Neural cell (in vitro differentiated cells): ENCODE measurements at regions not wholly inside any gene's neighbourhood (a gene's known extent, or its start where the extent isn't known, plus 50 kb on each side); places are given as distances from the start of the nearest gene placed in this dataset.

Source experiments
- H2AFZ ChIP-seq: fragments of 200-600, 300-800 bp; sonication (generic), shearing (Covaris generic); 2 replicates; pipeline ENCODE4 v1.6.0; 2014; ENCODE audit warnings: low read depth, mild to moderate bottlenecking, antibody characterized with exemption, low read length, moderate library complexity
- H3F3A ChIP-seq: fragments of 200-600 bp; shearing (Covaris generic); 2 replicates; pipeline ENCODE4 v1.6.1; 2016; ENCODE audit warnings: mild to moderate bottlenecking, moderate library complexity, mixed read lengths, antibody characterized with exemption, low read length; ENCODE audit not compliant: insufficient read depth, poor library complexity, severe bottlenecking
- H3K27ac ChIP-seq: fragments of 200-600, 300-800 bp; sonication (generic), shearing (Covaris generic); 2 replicates; pipeline ENCODE4 v1.5.1; 2014; ENCODE audit warnings: mild to moderate bottlenecking, low read length, moderate library complexity
- H3K27me3 ChIP-seq: fragments of 300-800, 200-600 bp; sonication (generic), shearing (Covaris generic); 2 replicates; pipeline ENCODE4 v1.6.0; 2014; ENCODE audit warnings: mild to moderate bottlenecking, low read depth, low read length, moderate library complexity; ENCODE audit not compliant: insufficient read depth
- H3K36me3 ChIP-seq: fragments of 300-800, 200-600 bp; sonication (generic), shearing (Covaris generic); 2 replicates; pipeline ENCODE4 v1.5.1; 2014; ENCODE audit warnings: mild to moderate bottlenecking, antibody characterized with exemption, low read length, moderate library complexity; ENCODE audit not compliant: insufficient read depth
- H3K4me2 ChIP-seq: fragments of 300-800, 200-600 bp; sonication (generic), shearing (Covaris generic); 2 replicates; pipeline ENCODE4 v1.6.0; 2014; ENCODE audit warnings: mild to moderate bottlenecking, low read length
- H3K4me3 ChIP-seq: fragments of 300-800, 200-600 bp; sonication (generic), shearing (Covaris generic); 2 replicates; pipeline ENCODE4 v1.5.1; 2014; ENCODE audit warnings: mild to moderate bottlenecking, low read length, moderate library complexity
- H3K79me2 ChIP-seq: fragments of 200-600 bp; shearing (Covaris generic); replicated peaks from 2 replicates; pipeline ENCODE4 v1.6.0; 2014; ENCODE audit warnings: mild to moderate bottlenecking, low read length, moderate library complexity; ENCODE audit not compliant: insufficient read depth
- H3K9ac ChIP-seq: fragments of 300-800, 200-600 bp; sonication (generic), shearing (Covaris generic); 2 replicates; pipeline ENCODE4 v1.6.1; 2016; ENCODE audit warnings: mild to moderate bottlenecking, low read length, mixed read lengths
- H3K9me2 ChIP-seq: fragments of 200-600 bp; shearing (Covaris generic); 2 replicates; pipeline ENCODE4 v1.6.1; 2016; ENCODE audit warnings: mild to moderate bottlenecking, low read length, mixed read lengths; ENCODE audit not compliant: insufficient read depth
- H3K9me3 ChIP-seq: fragments of 200-600, 300-800 bp; sonication (generic), shearing (Covaris generic); 2 replicates; pipeline ENCODE4 v1.6.1; 2016; ENCODE audit warnings: mild to moderate bottlenecking, mixed run types, low read length, moderate library complexity, mixed read lengths
- H4K20me1 ChIP-seq: fragments of 200-600 bp; shearing (Covaris generic); 2 replicates; pipeline ENCODE4 v1.6.1; 2016; ENCODE audit warnings: mild to moderate bottlenecking, mixed run types; ENCODE audit not compliant: insufficient read depth
- EP300 ChIP-seq: fragments of 450-650 bp; conservative IDR thresholded peaks from 2 replicates; pipeline ENCODE4 v1.6.1; 2014; ENCODE audit warnings: antibody characterized with exemption, mild to moderate bottlenecking, moderate library complexity; ENCODE audit not compliant: poor library complexity, severe bottlenecking
- EZH2 ChIP-seq: fragments of 200-600, 300-800 bp; shearing (Covaris generic), sonication (generic); IDR thresholded peaks from 2 replicates; pipeline ENCODE4 v1.6.1; 2014; ENCODE audit warnings: antibody characterized with exemption, low read length, borderline replicate concordance, mild to moderate bottlenecking; ENCODE audit not compliant: insufficient read depth, poor library complexity, severe bottlenecking
- MXI1 ChIP-seq: fragments of 450-650 bp; conservative IDR thresholded peaks from 2 replicates; pipeline ENCODE4 v1.6.1; 2014; ENCODE audit warnings: antibody characterized with exemption, mild to moderate bottlenecking; ENCODE audit not compliant: poor library complexity, severe bottlenecking
- POLR2AphosphoS5 ChIP-seq: IDR thresholded peaks from 2 replicates; pipeline ENCODE4 v1.6.1; 2012
- RAD21 ChIP-seq: fragments of 450-650 bp; conservative IDR thresholded peaks from 2 replicates; pipeline ENCODE4 v1.6.1; 2014; ENCODE audit warnings: antibody characterized with exemption, mild to moderate bottlenecking, moderate library complexity
- SMC3 ChIP-seq: fragments of 450-650 bp; conservative IDR thresholded peaks from 2 replicates; pipeline ENCODE4 v1.6.1; 2014; ENCODE audit warnings: antibody characterized with exemption, mild to moderate bottlenecking, moderate library complexity; ENCODE audit not compliant: poor library complexity
- TAF1 ChIP-seq: IDR thresholded peaks from 2 replicates; pipeline ENCODE4 v1.6.1; 2012; ENCODE audit warnings: low read depth
- TF ChIP-seq, protein P1 (sequence below): IDR thresholded peaks from 2 replicates; pipeline ENCODE4 v1.6.1; 2012; ENCODE audit warnings: borderline replicate concordance
- TF ChIP-seq, protein P2 (sequence below): fragments of 450-650 bp; IDR thresholded peaks from 2 replicates; pipeline ENCODE4 v1.5.1; 2014; ENCODE audit warnings: antibody characterized with exemption, mild to moderate bottlenecking, moderate library complexity; ENCODE audit not compliant: poor library complexity, severe bottlenecking

DNA sequence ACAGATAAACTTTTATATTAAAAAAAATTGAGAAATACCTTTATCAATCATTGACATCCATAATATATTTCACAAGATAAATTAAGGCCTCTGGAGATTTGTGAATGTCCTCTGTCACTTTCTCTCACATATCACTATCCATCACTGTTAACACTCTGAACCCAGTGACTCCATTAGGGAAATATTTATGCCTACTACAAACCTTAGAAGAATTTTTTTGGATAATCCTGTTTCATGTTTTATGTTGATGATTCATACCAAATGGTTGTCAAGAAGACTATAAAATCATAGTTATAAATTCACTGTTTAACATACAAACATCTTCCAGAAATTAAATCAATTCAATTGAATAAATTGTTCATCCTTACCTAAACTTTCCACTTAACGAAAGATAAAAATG lies 357.6 kb upstream of the CDH10 start:
- Histone ChIP-seq H3K79me2 (no peaks in the 10 kb centered on the region), H2AFZ (no peak overlapping the region), H3K9me3 (no peaks in the 10 kb centered on the region), H3K36me3 (no peaks in the 10 kb centered on the region), H3K27ac (no peak overlapping the region), H3K27me3 (no peaks in the 10 kb centered on the region), H4K20me1 (no peaks in the 10 kb centered on the region), H3K4me2 (no peak overlapping the region), H3F3A (no peaks in the 10 kb centered on the region), H3K4me3 (no peak overlapping the region), H3K9me2 (no peaks in the 10 kb centered on the region), H3K9ac (no peak overlapping the region)
- TF ChIP-seq MXI1 (no peak), TAF1 (no peak), EP300 (no peak), SMC3 (no peak), RAD21 (no peak), EZH2 (no peak), POLR2AphosphoS5 (no peak)
- TF ChIP-seq, protein P1, sequence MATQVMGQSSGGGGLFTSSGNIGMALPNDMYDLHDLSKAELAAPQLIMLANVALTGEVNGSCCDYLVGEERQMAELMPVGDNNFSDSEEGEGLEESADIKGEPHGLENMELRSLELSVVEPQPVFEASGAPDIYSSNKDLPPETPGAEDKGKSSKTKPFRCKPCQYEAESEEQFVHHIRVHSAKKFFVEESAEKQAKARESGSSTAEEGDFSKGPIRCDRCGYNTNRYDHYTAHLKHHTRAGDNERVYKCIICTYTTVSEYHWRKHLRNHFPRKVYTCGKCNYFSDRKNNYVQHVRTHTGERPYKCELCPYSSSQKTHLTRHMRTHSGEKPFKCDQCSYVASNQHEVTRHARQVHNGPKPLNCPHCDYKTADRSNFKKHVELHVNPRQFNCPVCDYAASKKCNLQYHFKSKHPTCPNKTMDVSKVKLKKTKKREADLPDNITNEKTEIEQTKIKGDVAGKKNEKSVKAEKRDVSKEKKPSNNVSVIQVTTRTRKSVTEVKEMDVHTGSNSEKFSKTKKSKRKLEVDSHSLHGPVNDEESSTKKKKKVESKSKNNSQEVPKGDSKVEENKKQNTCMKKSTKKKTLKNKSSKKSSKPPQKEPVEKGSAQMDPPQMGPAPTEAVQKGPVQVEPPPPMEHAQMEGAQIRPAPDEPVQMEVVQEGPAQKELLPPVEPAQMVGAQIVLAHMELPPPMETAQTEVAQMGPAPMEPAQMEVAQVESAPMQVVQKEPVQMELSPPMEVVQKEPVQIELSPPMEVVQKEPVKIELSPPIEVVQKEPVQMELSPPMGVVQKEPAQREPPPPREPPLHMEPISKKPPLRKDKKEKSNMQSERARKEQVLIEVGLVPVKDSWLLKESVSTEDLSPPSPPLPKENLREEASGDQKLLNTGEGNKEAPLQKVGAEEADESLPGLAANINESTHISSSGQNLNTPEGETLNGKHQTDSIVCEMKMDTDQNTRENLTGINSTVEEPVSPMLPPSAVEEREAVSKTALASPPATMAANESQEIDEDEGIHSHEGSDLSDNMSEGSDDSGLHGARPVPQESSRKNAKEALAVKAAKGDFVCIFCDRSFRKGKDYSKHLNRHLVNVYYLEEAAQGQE, result no peak
- TF ChIP-seq, protein P2, sequence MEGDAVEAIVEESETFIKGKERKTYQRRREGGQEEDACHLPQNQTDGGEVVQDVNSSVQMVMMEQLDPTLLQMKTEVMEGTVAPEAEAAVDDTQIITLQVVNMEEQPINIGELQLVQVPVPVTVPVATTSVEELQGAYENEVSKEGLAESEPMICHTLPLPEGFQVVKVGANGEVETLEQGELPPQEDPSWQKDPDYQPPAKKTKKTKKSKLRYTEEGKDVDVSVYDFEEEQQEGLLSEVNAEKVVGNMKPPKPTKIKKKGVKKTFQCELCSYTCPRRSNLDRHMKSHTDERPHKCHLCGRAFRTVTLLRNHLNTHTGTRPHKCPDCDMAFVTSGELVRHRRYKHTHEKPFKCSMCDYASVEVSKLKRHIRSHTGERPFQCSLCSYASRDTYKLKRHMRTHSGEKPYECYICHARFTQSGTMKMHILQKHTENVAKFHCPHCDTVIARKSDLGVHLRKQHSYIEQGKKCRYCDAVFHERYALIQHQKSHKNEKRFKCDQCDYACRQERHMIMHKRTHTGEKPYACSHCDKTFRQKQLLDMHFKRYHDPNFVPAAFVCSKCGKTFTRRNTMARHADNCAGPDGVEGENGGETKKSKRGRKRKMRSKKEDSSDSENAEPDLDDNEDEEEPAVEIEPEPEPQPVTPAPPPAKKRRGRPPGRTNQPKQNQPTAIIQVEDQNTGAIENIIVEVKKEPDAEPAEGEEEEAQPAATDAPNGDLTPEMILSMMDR, result no peak

DNA sequence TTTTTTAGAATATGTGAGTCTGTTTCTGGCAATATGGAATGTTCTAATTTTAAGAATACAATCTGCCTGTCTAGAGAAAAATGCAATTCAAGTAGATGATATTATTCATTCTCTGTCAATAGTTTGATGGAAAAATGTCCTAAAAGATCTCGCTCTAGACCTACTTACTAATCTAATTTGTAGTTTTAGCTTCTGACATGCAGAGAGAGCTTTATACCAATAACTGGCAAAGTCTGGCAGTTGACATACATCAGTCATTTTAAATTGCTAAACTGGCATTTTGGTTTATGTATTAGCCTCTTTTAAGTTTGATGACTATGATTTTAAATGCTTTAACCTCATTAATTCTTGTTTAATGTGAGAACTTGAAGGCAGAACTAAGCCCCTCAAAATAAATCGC lies 355.0 kb upstream of the CDH10 start:
- Histone ChIP-seq H3K9me2 (no peaks in the 10 kb centered on the region), H3K79me2 (no peaks in the 10 kb centered on the region), H2AFZ (no peak overlapping the region), H3K9me3 (peaks cover 5% of the 10 kb centered on the region), H3K27ac (no peak overlapping the region), H4K20me1 (no peaks in the 10 kb centered on the region), H3F3A (no peaks in the 10 kb centered on the region), H3K4me3 (no peak overlapping the region), H3K36me3 (no peaks in the 10 kb centered on the region), H3K9ac (no peak overlapping the region), H3K27me3 (no peaks in the 10 kb centered on the region), H3K4me2 (no peak overlapping the region)
- peak; percentile 97 for TF ChIP-seq EP300
- no peak for TF ChIP-seq SMC3
- TF ChIP-seq POLR2AphosphoS5, result peak; percentile 82
- TF ChIP-seq MXI1, result no peak

DNA sequence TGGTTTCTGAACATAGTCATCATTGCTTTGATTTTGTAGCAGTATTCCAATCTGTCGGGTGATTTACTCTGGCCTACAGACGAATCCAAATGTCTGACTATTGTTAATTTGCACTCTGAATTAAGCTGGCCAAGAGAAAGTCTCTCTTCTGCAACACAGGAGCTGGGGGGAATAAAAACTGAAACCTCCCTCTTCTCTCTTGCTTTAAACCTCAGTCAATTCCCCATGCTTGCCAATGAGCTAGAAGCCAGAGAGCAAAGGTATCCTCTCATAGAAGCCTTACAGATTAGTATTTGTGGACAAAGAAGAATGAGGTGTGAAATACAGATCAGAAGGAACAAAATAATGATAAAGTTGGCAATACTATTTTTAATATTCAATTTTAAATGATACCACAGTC lies 353.9 kb upstream of the CDH10 start:
- H3K27ac ChIP-seq, result no peak overlapping the region
- H4K20me1 ChIP-seq, result no peaks in the 10 kb centered on the region
- H3K9me2 ChIP-seq, result no peaks in the 10 kb centered on the region
- H3K27me3 ChIP-seq, result no peaks in the 10 kb centered on the region
- no peak overlapping the region for H3K4me2 ChIP-seq
- no peaks in the 10 kb centered on the region for H3K36me3 ChIP-seq
- no peak for TF ChIP-seq RAD21
- no peak for TF ChIP-seq TAF1
- no peak for TF ChIP-seq SMC3
- TF ChIP-seq, protein P1, result no peak
- TF ChIP-seq, protein P2, result no peak
- no peak for TF ChIP-seq POLR2AphosphoS5
- TF ChIP-seq EP300, result no peak
- TF ChIP-seq MXI1, result no peak
- TF ChIP-seq EZH2, result no peak
- no peak overlapping the region for H3K4me3 ChIP-seq
- no peak overlapping the region for H2AFZ ChIP-seq
- no peaks in the 10 kb centered on the region for H3F3A ChIP-seq
- H3K79me2 ChIP-seq, result no peaks in the 10 kb centered on the region
- H3K9me3 ChIP-seq, result peaks cover 5% of the 10 kb centered on the region
- H3K9ac ChIP-seq, result no peak overlapping the region
